HG03159 (cell line): ENCODE measurements at regions not wholly inside any gene's neighbourhood (a gene's known extent, or its start where the extent isn't known, plus 50 kb on each side); places are given as distances from the start of the nearest gene placed in this dataset.
"Not testable (repeated sequence)": the region's sequence is repeated elsewhere in the genome, so short reads cannot be mapped to it uniquely, and the experiment has no call there.

Experiments used
- ATAC-seq: cut with Tn5 transposase; IDR thresholded peaks from one replicate; pipeline ENCODE4 v1.9.1; 2021; ENCODE audit warnings: mild to moderate bottlenecking, moderate library complexity; ENCODE audit not compliant: unreplicated experiment

DNA sequence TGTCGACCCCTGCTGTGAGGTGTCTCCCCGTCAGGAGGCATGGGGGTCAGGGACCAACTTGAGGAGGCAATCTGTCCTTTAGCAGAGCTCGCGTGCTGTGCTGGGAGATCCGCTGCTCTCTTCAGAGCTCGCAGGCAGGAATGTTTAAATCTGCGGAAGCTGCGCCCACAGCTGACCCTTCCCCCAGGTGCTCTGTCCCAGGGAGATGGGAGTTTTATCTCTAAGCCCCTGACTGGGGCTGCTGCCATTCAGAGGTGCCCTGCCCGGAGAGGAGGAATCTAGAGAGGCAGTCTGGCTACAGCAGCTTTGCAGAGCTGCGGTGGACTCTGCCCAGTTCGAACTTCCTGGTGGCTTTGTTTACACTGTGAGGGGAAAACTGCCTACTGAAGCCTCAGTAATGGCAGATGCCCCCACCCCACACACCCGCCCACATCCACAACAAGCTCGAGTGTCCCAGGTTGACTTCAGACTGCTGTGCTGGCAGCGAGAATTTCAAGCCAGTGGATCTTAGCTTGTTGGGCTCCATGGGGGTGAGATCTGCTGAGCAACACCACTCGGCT lies 133.1 kb downstream of the CENPC start:
- ATAC-seq: not testable (repeated sequence)

DNA sequence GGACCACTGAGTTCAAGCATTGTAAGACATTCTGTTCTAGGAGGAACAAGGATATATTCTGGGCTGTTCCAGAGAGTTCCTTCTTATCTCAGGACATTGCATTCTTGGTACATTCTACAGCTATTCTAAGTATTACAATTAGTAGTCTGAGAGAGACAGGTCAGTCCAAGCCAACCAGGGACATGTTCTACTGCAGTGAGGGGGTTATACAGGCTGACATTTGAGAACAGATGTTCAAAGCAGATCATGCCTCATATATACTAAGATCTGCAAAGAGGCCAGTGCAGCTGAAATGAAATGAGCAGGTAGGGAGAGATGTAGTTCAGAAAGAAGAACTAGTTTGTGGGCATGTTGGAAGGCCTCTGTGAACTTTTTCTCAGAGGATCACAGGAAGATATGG lies 142.0 kb downstream of the CENPC start:
- ATAC-seq: no peak

DNA sequence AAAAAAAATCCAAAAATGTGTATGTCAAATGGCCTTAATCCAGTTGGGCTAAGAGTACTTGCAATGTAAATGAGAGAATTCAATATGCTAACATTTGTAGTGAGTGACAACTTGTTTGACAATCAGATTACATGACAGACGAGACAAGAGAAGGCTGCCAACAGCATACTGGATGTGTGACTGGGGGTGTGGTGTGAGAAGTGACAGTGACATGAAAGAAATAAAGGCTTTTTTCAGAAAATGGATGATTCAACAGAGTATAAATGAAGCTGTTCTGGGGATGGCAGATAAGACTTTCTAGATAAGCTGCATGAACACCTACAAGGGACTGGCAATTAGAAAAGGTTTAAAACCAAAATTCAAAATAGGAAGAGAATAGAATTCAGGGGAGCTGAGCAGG lies 143.4 kb downstream of the CENPC start:
- ATAC-seq: no peak

DNA sequence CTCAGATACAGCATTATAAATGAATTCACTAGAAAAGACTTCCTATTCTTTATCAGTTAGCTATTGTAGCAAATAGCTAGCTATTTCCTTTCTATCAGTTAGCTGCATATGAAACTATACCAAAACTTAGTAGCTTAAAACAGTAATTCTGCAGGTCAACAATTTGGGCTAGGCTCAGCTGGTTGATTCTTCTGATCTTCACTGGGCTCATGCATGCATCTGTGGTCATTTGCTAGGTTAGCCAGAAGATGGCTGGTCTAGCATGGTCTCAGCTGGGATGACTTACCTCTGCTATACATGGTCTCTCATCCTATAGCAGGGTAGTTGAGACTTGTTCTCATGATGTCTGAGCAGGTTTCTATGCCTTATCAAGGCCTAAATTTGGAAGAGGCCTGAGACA lies 147.4 kb downstream of the CENPC start:
- ATAC-seq: no peak

DNA sequence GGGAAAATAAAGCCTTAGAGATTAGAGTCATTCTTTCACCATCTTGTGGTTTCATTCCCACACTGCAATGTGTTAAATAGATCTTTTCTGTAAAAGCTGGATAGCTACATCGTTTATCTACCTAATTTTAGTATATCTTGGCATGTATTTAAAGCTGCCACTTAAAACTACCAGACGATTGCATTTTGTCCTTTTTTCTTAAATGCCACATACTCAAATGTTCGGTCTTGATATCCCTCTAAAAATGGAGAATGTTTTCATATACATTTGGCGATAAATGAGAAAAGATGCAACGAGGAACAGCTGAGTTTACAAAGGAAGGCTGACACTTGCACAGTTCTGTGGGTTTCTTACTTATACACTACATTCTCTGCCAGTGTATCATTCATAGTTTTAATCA lies 148.3 kb downstream of the CENPC start:
- no peak for ATAC-seq

DNA sequence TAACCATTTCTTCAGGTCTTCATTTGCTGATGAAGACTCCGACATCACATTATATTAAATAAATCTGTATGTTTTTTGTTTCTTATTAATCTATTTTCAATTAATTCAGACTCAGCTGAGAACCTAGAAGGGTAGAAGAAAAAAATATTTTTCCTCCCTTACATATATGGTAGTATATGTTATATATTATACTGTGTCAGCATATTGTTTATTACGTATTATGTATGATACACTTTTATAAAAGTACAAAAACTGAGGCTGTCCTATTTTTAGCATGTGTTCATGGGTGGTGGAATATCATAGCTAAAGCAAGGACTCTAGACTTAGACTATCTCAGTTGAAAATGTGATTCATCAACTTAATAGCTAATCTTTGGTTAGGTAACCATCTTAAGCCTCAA lies 149.3 kb downstream of the CENPC start:
- no peak for ATAC-seq

DNA sequence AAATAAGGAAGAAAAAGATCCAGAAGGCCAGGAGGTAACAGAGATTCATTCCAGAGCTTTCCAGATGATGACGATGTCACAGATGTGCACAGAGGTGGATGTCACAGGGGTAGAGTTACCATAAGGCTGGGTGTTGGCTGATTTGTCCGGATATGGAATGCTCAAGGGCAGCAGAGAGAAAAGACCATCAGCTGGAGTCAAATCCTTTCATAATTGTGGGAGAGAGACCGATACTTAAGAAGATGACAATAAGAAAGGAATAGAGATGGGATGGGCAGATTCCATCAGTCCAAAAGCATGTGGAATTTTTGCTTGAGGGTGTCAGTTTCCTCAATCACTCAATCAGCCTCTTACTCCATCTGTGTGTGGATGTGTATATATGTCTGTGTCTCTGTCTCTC lies 150.4 kb downstream of the CENPC start:
- ATAC-seq: no peak

DNA sequence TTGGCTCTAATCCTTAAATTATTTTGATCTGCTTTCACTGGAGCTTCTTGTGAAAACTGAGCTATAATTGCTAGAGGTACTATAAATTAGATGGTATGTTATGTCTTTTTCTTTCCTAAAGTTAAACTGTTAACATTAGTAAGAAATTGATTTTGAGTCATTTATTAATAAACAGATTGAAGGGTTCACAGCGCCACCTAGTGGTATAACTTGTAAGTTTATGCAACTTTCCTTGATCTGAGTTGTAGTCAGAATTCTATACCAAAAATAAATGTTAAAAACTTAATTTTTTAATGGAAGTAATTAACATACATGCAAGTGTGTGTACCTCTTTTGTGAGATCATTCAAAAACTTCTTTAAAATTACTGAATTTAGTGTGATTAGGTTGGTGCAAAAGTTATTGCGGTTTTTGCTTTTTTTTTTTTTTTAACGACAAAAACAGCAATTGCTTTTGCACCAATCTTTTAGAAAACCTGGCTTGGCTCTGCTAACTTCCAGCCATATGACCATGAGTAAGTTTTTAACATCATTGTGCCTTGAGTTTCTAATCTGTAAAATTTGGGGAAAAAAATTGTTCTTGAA lies 151.5 kb downstream of the CENPC start:
- ATAC-seq: no peak

DNA sequence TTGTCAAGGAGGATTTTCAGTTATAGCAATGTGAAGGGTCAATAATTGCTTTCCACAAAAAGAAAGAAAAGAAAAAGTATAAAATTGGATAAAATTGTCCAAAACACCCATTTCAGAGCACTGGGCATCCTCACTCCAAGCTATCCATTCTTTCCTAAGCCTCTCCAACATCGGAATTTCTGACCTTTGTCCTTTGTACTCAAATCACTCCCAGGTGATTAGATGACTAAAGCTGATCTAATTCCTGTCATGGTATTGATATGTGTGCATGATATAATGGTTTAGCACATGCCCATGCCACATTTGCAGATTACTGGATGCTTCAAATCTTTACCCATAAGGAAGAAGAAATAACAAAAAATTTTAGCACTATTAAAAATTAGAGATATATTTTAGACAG lies 152.3 kb downstream of the CENPC start:
- no peak for ATAC-seq

DNA sequence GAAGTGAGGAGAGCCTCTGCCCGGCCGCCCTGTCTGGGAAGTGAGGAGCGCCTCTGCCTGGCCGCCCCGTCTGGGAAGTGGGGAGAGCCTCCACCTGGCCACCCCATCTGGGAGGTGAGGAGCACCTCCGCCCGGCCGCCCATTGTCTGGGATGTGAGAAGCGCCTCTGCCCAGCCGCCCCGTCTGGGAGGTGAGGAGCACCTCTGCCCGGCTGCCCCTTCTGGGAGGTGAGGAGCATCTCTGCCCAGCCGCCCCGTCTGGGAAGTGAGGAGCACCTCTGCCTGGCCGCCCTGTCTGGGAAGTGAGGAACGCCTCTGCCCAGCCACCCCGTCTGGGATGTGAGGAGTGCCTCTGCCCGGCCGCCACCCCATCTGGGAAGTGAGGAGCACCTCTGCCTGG lies 163.9 kb downstream of the CENPC start:
- not testable (repeated sequence) for ATAC-seq

DNA sequence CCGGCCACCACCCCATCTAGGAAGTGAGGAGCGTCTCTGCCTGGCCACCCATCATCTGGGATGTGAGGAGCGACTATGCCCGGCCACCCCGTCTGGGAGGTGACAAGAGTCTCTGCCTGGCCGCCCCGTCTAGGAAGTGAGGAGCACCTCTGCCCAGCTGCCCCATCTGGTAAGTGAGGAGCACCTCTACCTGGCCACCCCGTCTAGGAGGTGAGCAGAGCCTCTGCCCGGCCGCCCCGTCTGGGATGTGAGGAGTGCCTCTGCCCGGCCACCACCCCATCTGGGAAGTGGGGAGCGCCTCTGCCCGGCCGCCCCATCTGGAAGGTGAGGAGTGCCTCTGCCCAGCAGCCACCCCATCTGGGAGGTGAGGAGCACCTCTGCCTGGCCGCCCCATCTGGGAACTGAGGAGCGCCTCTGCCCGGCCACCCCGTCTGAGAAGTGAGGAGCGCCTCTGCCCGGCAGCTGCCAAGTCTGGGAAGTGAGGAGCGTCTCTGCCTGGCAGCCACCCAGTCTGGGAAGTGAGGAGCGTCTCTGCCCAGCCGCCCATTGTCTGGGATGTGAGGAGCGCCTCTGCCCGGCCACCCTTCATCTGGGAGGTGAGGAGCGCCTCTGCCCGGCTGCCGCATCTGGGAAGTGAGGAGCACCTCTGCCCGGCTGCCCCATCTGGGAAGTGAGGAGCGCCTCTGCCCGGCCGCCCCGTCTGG lies 164.4 kb downstream of the CENPC start:
- not testable (repeated sequence) for ATAC-seq

DNA sequence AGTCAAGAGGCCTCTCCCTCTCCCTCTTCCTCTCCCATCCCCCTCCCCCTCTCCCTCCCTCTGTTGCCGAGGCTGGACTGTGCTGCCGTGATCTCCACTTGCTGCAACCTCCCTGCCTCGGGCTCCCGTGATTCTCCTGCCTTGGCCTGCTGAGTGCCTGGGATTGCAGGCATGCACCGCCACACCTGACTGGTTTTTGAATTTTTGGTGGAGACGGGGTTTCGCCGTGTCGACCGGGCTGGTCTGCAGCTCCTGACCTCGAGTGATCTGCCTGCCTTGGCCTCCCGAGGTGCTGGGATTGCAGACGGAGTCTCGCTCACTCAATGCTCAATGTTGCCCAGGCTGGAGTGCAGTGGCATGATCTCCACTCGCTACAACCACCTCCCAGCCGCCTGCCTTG lies 165.1 kb downstream of the CENPC start:
- ATAC-seq: no peak

DNA sequence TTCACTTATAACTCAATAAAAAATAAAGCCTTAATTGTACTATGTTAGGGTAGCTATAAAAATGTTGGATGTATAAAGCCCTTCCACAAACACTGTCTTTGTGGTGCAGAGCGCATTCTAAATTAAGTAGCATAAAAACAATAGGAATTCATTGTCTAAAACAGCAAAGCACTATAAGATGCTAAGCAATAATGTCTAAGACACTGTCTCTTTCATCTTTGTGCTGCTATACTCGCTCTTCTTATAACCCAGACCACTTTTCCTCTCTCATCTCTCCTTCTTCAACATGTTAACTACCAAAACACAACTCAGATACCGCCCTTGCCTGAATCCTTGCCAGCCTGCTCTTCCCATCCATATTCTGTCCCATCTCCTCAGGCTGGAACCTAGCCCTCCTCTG lies 170.0 kb downstream of the CENPC start:
- ATAC-seq: no peak

DNA sequence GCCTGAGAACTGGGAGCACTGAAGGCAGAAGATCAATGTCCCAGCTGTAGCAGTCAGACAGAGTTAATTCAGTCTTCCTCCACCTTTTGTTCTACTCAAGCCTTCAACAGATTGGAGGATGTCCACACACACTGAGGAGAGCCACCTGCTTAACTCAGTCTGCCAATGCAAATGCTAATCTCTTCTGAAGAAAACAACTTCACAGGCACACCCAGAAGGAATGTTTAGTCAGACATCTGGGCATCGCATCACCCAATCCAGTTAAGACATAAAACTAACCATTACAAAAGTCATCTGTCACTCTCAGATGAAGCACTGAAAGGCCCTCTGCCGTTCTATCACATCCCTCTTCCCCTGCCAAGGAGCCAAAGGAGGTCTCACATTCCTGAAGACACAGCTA lies 173.7 kb downstream of the CENPC start:
- no peak for ATAC-seq

DNA sequence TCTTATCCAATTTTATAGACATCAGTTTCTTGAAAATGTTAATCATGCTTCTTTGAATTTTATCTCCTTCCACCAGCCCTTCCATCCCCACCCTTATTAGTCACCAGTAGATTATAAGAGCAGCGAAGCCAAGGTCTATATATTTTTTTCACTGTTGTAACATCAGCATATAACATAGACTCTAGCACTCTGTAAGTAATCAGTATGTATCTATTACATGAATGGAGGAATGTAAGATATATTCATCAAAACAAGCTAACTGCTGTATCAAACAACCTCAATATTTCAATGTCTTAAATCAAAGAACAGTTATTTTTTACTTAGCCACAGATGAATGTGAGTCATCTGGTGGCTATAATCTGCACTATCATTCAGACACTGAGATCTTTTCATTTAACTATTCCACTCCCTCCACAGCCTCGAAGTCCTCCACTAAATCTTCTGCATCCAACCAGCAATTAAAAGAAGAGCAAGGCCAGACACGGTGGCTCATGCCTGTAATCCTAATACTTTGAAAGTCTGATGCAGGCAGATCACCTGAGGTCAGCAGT lies 178.9 kb downstream of the CENPC start:
- no peak for ATAC-seq

DNA sequence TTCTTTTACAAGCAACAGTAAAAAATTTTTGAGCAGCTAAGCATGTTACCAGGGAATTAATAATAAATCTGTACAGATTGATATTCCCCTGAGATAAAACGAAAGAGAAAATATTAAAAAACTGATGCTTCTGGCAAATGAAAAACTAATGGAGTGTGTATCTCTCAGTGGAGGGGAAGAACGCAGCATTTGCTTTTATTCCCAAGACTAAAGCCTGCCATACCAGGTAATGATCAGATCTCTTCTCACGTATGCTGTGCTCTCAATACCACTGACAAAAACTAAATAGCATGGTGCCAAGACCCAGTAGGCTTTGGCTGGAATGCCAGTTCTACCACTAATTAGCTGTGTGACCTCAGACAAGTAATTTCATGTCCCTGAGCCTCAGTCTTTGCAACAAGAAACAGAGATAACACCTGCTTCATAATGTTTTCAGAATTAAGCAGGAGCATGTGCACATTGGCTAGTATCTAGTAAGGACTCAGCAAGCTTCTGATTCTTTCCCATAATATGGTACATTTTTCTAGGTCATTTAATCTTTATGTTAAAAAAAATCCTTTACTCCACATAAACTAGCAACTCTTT lies 179.6 kb downstream of the CENPC start:
- no peak for ATAC-seq

DNA sequence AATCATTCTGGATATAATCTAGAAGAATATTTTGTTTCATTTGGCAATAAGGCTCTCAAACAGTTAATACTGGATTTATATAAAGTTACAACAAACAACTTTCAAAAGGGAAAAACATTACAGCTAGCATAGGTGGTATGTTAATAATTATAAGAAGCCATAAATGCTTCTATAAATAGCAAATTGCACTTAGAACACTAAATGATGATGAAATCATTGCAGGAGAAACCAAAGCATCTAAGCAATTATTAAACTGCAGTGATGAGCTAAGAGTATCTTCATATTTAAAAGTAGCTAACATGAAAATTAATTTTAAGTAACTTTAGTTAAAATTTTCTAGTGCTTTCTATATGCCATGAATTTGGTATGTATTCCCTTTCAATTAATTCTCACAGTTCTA lies 189.5 kb downstream of the CENPC start:
- ATAC-seq: no peak

DNA sequence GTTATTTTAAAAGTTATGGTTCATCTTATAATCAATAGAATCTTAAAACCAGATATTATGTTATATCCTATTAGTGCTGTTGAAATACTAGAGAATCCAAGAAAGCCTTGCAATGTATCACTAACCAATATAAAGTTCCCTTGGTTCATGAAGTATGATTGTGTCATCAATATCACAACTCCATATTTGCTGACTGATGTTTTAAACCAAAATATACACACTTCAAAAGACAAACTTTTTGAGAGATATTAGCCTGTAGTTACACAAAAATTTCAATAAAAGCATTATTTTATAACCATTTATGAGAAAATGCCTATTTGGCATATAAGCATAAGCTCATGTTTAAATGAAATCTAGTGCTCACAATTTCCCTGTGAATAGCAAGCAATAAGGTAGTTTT lies 198.6 kb downstream of the CENPC start:
- no peak for ATAC-seq

DNA sequence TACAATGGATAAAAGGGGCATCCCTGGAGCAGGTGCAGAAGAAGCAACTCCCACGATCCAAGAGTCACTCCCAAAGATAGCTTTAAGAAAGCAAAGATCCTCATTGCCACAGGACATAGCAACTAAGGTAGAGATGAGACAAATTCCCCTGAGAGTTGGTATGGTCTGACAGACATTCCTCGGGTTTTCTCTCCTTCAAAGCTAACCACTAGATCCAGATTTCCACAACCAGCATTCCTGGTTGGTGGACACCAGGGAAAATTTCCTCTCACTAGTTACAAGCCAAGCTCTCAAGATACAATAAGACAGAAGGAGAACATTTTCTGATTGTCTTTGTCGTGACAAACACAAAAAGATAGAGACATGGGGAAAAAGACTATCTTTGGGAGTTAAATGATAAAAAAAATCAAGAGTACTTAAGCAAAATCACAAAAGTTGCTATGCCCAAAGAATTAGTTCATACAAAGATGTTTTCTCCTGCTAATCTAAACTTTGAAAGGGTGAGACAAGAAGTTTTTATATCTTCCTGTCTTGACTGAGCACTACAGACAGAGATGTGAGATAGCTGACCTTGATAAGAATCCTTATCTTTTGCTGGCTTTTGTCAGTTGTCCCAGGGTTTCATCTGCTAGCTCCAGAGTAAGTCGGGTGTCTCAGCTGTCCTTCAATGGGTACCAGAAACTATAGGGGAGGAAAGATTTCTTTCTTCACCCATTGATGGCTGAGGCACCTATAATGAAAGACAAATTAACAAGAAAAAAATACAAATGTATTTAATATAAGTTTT lies 200.5 kb downstream of the CENPC start:
- ATAC-seq: no peak

DNA sequence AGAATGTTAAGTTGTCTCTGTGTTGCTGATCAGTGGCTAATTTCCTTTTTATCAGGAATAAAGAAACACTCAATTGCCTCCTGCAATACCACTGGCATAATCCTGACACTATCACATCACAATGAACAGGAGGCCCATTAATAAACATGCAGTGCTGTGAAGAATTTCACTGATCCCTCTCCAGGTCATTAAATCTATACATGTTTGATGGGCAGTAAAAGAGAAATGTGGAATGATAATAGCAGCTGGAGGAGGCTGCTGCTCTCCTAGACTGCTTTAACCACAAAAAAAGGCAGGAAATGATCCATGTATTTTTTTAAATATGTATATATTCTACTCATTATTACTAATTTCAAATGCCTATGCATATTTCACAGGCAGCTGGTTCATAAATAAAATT lies 202.1 kb downstream of the CENPC start:
- ATAC-seq: no peak

DNA sequence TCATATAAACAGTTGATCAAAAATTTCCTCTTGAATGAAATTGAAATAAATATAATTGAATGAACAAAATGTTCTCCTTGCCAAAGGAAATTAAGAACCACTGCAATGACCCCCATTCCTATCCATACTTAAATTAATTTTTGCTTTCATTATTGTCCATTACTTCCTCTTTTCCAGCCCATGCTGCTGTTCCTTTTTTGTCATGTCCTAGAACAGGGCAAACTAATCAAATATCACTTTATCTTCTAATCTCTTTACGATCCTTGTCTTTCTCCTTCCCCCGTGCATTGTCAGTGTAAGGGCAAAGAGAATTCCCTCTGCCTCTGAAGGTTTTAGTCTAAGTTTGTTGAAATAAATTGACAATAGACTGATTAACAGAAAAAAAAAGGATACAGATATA lies 203.0 kb downstream of the CENPC start:
- ATAC-seq: no peak
